H1 (cell line): ENCODE measurements at regions not wholly inside any gene's neighbourhood (a gene's known extent, or its start where the extent isn't known, plus 50 kb on each side); places are given as distances from the start of the nearest gene placed in this dataset.

Experiments
- MAX ChIP-seq: IDR thresholded peaks from 2 replicates; pipeline ENCODE4 v1.6.1; 2012; ENCODE audit warnings: inconsistent platforms
- TAF7 ChIP-seq: optimal IDR thresholded peaks from 2 replicates; pipeline ENCODE3; 2011; ENCODE audit warnings: low read depth, mild to moderate bottlenecking, inconsistent platforms, low read length, moderate library complexity, borderline replicate concordance

GRCh38 chrX:39730662-39731329 lies 367.0 kb downstream of the BCOR start (continued):
- peak; percentile 26 for TF ChIP-seq TAF7
- peak; percentile 29; the same call in 1 of the 2 replicates for TF ChIP-seq MAX
